ENCODE measurements at regions not wholly inside any gene's neighbourhood (a gene's known extent, or its start where the extent isn't known, plus 50 kb on each side); places are given as distances from the start of the nearest gene placed in this dataset.

DNA sequence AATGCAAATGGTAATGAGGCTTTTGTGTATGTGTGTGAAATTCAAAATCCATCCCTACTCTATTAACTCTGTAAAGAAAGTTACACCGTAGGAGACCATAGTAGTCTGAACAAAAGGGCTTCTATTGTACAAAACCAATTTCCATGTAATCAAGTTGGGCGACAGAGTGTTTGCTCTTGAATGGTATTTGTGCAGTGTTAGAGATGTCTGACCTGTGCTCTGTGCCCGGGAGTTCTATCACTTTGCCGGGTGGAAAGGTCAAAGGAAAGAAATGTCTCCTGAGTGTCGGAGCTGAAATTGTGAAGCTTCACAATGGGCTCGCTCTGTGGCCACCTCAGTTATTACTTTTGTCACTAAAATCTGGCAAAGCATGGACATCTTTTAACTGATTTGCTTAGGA, 312.0 kb downstream of the SAMD5 start:
- no peak for DNase-seq (ENCODE audit: low read depth in 2 of 2)

DNA sequence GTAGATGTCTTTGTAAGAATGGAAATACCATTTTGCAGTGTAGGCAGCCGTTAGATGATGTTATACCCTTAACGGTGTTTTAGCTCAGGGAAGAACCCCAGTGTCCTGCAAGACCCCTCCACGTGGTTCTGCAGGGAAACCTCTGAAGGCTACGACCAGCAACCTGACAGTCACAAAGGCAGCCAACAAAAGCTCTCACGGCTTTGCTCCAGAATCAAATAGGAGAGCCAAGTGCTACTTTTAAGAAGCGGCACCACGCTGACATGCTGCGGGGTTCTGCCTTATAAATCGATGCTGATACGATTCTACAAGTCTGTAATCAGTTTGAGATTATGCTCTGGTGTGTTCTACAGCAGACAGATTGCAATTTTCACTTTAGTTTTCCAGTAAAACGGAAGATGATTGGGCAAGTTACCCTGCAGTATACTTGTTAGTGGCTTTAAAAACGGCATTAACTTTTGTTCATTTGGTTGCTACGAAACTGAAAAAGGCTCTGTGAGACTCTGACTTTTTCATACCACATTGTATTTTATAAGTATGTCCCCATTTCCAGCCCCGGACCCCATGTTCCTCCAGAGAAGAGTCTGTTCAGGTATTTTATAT, 312.9 kb downstream of the SAMD5 start:
- no peak for DNase-seq (ENCODE audit: low read depth in 2 of 2)

DNA sequence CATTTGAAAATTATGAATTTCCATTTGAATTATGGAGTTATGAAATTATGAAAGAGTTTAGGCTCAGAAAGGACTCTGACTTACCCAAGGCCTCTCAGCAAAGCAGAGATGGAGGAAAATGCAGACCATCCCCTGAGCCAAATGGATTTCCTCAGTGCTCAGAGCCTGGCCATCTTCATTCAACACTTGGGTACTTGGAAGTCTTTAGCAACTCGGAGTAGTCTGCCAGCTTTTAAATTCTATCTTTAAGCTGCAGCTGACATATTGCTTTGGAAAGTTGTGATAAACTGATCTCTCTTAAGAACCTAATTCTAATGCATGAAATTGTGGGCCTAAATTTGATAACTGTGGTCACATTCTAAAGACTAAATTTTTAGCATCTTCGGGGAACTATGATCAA, 315.4 kb downstream of the SAMD5 start:
- DNase-seq (ENCODE audit: low read depth in 2 of 2), result no peak

DNA sequence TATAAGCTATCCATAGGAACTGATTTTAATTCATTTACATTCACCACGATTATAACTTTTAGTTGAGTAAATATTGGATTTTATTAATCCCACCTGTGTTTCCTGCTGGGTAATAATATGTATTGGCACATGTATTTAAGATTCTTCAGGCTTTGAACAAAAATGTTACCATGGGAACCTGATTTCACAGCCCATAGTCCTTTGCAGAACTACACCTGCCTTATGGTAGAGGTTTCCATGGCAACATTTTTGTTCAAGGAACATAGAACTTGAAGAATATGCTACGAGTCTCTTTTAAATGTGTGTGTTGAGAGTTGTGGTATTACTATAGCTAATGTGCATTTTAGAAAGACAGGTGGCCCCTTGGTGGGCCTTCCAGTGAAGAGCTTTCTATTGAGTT, 317.4 kb downstream of the SAMD5 start:
- no peak for DNase-seq (ENCODE audit: low read depth in 2 of 2)

DNA sequence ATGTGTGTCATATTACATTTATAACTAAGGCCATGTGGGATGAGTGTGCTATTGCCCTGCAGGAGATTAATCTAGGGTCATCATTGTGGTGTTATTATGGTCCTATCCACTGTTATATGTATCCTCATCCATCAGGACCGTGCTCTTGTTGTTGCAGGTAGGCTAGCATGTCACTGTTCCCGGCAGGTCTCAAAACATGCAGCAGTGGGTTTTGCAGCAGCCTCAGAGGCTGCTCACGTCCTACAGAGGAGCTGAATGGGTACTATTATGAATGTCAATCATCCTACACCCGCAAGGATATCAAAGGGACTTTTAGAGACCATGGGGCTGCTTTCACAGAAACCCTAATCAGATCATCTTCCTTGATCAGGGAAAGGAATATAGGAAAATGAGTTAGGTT, 318.2 kb downstream of the SAMD5 start:
- DNase-seq (ENCODE audit: low read depth in 2 of 2), result no peak

DNA sequence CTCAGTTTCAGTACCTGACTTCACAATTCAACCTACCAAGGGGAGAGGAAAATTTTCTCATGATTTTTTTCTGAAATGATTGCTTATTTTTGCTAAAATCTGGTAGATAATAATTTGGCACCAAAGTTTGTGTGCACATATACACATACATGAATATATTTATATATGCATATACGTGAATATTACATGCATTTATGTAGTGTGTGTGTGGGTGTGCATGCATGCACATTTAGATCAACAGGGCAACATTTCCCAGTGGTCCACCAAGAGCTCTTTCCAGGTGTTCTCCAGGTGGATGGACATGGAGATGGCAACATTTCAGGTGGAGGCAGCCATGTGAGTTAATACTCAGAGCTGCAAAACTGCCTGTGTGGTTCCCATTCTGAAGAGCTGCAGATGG, 320.9 kb downstream of the SAMD5 start:
- DNase-seq (ENCODE audit: low read depth in 2 of 2), result no peak

DNA sequence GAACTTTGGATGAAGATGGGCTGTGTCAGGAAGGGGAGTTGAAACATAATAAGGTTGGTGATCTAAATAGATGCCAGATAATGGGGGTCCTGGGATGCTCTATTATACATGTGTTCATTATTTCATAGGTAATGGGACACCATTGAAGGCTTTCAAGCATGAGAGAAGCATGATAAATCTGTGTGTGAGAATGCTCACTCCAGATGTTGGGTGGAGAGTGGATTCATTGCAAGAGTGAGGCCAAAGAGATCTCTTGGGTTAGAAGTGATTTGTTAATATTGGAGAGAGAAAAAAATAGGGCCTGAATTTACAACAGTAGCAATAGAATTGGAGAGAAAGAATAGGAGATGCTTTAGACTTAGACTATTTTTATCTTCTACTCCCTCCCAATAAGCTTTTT, 321.3 kb downstream of the SAMD5 start:
- DNase-seq (ENCODE audit: low read depth in 2 of 2), result no peak

DNA sequence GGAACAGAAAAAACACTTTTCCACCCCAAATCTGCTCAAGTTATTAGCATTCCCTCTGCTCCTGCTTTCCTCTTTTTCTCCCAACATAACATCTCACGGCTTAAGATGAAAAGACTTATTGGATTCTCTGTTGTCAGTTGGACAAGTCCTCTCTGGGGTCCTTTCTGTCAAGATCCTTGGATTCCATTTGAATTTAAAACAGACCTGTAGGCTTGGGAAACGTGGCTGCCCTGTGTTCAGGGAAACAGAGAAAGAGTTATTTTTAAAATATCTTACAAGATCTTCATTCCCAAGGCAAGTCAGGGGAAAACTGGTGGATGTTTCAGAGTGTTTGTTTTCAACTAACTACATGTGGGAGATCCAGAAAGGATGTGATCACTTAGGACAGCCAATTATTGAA, 322.9 kb downstream of the SAMD5 start:
- DNase-seq (ENCODE audit: low read depth in 2 of 2), result no peak

DNA sequence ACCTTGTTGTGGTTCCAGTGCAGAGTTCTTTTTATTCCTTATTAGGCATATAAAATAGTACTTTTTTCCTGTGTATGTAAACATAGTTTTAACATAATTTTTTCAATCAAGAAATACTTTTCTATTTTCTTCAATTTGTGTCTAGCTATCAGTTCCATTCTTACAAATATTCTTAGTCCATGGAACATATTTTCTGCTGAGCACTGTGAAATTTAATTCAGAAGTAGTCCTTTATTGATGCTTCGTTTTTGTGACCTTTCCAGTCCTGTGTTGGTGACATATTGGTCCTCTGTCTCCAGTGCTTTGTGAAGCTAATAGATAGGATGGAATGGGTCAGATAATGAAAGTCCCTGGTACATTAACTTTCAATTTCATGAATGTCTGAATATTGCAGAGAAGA, 325.1 kb downstream of the SAMD5 start:
- DNase-seq (ENCODE audit: low read depth in 2 of 2), result no peak

DNA sequence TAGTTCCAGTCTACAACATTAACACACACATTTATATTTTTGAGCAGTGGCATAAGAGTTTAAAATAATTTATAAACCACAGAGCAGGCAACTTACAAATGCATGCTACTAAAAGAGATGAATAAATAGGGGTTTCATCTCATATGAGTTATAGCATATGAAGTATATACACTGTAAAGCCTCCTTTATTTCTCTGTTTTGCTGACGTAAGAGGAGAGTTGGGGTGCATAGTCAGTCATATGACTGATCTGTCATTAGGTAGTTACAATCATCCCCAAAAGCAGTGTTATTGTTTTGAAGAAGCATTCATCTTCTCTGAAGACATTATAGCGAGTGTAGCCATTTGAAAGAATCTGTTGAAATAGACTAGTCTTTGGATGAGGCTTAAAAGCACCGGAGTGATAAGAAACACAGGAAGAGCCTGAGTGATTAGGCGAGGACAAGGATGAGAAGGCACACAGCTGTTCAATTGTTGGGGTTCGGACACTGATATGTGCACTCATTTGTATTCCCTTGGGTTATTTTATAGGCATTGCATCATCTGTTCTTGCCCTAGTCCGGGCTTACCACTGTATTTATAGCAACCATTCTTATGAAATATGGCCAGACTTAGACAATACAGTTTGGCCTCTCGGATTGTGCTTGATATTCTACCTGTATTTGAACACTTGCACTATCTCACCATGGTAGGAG, 325.7 kb downstream of the SAMD5 start:
- DNase-seq (ENCODE audit: low read depth in 2 of 2), result no peak

- DNase-seq (ENCODE audit: low read depth in 2 of 2), result no peak
These were observed 329.1 kb downstream of the SAMD5 start for GRCh38 chr6:147837540-147837939.

DNA sequence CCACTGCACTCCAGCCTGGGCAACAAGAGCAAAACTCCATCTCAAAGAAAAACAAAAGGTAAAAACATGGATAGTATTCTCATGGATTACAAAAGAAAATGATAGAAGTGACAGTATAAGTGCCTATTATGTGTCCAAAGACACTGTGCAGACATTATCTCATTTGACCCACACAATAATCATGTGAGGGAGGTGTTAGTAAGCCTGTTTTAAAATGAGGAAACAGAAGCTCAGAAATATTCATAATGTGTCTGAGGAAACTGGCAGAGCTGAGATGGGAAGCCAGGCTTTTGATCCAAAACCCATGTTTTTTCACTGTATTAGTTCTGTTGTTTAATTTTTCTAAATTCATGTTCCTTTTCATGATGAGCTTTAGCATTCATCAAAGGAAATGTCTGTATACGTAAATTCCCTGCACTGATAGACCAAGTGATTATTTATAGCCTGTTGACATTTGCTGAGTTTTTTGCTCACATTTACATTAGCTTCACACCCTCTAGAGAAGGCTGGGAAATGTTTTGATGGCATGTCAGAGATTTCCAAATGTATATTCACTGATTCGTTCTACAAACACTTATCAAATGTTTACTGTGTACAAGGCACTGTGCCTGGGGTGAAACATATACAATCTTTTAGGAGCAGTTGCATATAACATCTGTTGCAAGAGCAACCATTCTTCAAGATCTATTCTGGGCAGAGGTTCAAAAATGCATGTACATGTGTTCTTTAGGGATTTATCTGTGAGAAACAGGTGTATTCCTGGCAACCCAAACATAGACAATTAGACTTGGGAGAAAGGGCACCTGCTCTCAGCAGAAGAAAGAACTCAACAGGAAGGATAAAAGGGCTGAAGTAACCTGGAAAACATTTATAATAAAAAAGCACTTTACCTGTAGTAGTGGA, 331.5 kb downstream of the SAMD5 start:
- DNase-seq (ENCODE audit: low read depth in 2 of 2), result no peak

- no peak for DNase-seq (ENCODE audit: low read depth in 2 of 2)
These were observed 333.2 kb downstream of the SAMD5 start for GRCh38 chr6:147841547-147842148.

DNA sequence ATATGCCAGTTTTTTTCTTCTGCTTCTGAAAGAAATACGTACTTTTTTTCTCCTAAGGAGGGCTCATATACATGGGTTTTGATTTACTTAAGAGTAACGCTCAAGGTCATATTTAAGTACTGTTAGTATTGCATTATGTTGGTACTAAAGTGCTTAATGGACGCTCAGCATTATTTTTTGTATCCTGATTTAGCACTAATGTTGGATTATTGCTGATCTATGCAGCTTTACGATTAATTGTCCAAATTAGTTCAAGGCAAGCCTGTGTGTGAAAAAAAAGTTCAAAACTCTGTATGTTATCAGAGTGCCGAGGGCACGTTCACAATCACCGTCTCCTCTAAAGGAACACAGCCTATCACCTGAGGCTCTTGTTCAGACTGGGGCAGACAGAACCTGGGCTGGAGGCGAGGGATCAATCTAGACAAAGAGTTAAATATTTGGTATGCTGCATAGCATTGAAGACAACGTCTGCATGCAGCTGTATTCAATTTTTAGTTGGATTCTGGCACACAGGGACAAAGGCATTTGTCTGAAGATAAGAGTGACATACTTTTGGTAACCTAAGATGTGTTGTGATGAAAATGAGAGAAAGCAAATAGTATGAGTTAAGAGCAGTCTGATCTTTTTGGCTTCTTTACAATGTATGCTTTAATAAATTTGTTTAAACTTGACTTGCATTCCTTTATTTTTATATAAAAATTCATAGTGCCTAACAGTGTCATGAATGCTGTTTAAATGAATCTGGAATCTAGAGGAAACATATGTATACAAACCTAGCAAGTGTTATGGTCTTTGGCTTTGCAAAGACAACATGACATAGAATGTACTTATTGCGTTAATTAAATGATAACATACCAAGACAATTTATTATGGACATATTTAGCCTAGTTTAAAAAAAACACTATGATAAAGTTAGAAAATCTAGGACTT, 341.2 kb downstream of the SAMD5 start:
- no peak for DNase-seq (ENCODE audit: low read depth in 2 of 2)

- no peak for DNase-seq (ENCODE audit: low read depth in 2 of 2)
These were observed 344.3 kb downstream of the SAMD5 start for GRCh38 chr6:147852772-147853171.

GRCh38 chr6:147853574-147853973, 345.1 kb downstream of the SAMD5 start:
- DNase-seq (ENCODE audit: low read depth in 2 of 2), result no peak

DNA sequence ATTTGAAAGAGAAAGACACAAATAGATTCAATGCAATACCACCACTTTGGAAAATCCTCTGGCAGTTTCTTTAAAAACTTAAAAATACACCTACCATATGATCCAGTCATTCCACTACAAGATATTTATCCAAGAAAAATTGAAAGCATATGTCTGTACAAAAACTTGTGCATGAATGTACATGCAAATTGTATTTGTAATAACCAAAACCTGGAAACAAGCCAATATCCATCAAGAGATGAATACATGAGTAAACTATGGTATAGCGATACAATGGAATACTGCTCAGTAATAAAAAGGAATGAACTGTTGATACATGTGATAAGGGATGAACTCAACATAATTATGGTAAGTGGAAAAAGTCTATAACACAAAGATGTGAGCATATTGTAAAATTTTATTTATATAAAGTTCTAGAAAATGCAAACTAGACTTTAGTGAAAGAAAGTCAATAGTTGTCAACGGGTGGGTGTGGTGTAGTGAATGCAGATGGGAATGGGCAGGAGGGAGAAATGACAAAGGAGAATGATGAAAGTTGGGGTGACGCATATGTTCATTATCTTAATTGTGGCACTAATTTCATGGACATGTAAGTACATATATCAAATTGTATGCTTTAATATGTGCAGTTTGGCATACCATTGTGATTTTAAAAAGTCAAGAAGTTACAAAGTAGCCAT, 347.5 kb downstream of the SAMD5 start:
- DNase-seq (ENCODE audit: low read depth in 2 of 2), result no peak

DNA sequence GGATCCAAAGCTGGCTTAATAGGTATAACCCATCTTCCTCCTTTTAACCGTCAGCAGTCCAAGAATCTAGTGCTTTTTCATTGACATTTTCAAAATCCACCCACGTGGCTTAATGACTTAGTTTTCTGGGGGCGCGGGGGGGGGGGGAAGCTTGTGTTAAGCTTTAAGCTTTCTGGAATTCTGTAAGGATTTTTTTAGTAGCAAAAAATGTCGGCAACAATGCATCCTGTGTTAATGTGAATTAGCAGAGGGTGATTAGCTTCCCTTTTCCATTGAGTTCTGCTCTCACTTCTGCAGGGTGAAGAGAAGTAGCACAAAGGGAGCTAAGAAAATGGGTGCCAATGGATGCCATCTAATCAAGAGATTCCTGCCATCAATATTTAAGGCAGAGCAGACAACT, 348.2 kb downstream of the SAMD5 start:
- no peak for DNase-seq (ENCODE audit: low read depth in 2 of 2)

DNA sequence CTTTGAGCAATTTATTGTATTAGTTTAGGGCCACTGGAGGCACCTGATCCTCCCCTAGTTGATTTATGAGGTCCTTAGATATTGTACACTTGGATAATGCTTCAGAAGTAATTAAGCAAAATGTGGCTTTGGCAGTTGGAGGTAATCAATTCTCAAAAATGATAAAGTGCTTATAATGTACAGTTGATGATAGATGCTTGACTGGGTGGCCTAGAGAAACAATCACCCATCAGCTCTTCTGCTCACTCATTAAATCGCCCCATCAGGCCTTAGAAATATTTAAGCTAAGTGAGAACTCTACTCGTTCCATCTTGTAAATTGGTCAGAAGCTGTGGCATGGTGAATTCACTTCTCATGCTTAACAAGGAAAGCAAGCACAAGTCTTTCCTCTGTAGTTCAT, 349.9 kb downstream of the SAMD5 start:
- no peak for DNase-seq (ENCODE audit: low read depth in 2 of 2)

- DNase-seq (ENCODE audit: low read depth in 2 of 2), result no peak
These were observed 350.6 kb downstream of the SAMD5 start for GRCh38 chr6:147859071-147859470.

DNA sequence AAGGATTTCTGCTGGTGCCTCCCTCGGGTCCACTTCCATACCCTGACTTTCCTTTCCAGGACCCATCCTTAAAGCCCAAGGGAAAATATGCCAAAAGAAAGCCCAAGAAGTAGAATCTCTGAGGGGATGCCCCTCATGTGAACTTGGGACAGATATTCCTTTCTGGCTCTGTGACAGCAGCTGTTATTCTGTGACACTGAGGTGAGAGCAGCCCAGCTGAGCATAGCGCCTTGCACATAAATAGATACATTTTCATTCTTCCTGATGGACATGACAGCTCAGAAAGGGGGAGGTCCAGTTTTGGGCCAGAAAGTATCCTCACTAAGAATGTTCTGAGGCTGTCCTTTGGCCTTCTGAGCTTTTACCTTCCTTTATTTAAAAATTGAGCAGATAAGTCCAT, 353.2 kb downstream of the SAMD5 start:
- DNase-seq (ENCODE audit: low read depth in 2 of 2), result no peak
